ENCODE measurements at regions not wholly inside any gene's neighbourhood (a gene's known extent, or its start where the extent isn't known, plus 50 kb on each side); places are given as distances from the start of the nearest gene placed in this dataset.
"Not testable (repeated sequence)": the region's sequence is repeated elsewhere in the genome, so short reads cannot be mapped to it uniquely, and the experiment has no call there.

DNA sequence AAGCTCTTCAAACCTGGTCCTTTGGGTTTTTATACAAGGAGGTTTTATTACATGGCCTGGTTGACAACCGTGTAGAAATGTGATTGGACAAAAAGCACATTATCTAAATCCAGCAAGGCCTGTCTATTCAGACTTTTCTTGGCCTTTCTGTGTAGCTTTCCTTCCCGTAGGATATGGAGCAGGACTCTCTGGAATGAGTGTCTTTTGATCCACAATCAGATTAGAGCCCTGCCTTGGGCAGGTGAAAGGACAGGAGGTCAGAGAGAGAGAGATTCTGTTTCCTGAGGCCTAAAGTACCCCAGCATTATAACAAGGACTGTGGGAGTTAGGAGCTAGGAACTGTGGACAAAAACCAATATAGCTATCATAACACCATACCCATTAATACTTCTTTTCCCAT is 375.5 kb upstream of the RGS6 start:
- TF ChIP-seq, protein P1, sequence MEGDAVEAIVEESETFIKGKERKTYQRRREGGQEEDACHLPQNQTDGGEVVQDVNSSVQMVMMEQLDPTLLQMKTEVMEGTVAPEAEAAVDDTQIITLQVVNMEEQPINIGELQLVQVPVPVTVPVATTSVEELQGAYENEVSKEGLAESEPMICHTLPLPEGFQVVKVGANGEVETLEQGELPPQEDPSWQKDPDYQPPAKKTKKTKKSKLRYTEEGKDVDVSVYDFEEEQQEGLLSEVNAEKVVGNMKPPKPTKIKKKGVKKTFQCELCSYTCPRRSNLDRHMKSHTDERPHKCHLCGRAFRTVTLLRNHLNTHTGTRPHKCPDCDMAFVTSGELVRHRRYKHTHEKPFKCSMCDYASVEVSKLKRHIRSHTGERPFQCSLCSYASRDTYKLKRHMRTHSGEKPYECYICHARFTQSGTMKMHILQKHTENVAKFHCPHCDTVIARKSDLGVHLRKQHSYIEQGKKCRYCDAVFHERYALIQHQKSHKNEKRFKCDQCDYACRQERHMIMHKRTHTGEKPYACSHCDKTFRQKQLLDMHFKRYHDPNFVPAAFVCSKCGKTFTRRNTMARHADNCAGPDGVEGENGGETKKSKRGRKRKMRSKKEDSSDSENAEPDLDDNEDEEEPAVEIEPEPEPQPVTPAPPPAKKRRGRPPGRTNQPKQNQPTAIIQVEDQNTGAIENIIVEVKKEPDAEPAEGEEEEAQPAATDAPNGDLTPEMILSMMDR (IDR thresholded peaks at IDR 0.05) = no peak
- no peak for DNase-seq
- Mint-ChIP-seq H3K4me3 (no peak overlapping the region), H3K27me3 (ENCODE audit: insufficient read depth) (no peaks in the 10 kb centered on the region), H3K4me1 (ENCODE audit: low read depth) (peaks cover 51% of the 10 kb centered on the region), H3K9me3 (no peaks in the 10 kb centered on the region), H3K36me3 (ENCODE audit: low read depth) (peaks cover 20% of the 10 kb centered on the region), H3K27ac (no peak overlapping the region)

DNA sequence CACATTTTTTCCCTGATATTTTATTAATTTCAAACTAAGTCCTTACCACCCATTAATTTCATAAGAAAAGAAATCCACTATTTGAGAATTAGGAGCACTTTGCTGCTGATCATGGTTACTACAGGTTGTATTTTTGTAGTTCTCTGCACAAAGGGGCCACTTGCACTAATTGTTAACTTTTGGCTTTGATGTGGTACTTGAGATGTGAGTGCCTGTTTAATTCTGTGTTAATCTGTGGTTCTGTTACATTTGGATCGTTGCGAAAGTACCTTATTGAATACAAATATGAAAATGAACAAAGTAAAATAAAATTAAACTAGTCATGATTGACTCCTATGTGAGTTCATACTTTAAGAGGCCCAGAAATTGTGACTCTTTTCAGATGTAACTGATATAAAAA is 374.9 kb upstream of the RGS6 start:
- no peaks in the 10 kb centered on the region for H3K9me3 Mint-ChIP-seq
- H3K4me3 Mint-ChIP-seq = no peak overlapping the region
- H3K27me3 Mint-ChIP-seq (ENCODE audit: insufficient read depth) = no peaks in the 10 kb centered on the region

DNA sequence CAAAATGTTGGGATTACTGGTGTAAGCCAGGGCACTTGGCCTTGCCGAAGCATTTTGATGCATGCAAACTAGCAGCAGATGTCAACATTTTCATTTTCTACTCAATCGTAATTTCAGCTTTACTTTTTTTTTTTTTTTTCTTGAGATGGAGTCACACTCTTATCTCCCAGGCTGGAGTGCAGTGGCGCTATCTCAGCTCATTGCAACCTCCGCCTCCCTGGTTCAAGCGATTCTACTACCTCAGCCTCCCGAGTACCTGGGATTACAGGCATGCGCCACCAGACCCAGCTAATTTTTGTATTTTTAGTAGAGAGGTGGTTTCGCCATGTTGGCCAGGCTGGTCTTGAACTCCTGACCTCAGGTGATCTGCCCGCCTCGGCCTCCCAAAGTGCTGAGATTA is 373.3 kb upstream of the RGS6 start:
- not testable (repeated sequence) for H3K4me3 Mint-ChIP-seq; H3K9me3 Mint-ChIP-seq; DNase-seq; H3K27me3 Mint-ChIP-seq (ENCODE audit: insufficient read depth)
- Mint-ChIP-seq H3K36me3 (ENCODE audit: low read depth) (peaks cover 20% of the 10 kb centered on the region), H3K27ac (peak overlapping the region; percentile 43; the same call in 1 of the 2 replicates), H3K4me1 (ENCODE audit: low read depth) (peaks cover 46% of the 10 kb centered on the region)

More for the DNA sequence above, 374.9 kb upstream of the RGS6 start:
- TF ChIP-seq, protein P1 (IDR thresholded peaks at IDR 0.05) = no peak
- Mint-ChIP-seq H3K4me1 (ENCODE audit: low read depth) (peaks cover 48% of the 10 kb centered on the region), H3K27ac (no peak overlapping the region), H3K36me3 (ENCODE audit: low read depth) (peaks cover 20% of the 10 kb centered on the region)
- no peak for DNase-seq

DNA sequence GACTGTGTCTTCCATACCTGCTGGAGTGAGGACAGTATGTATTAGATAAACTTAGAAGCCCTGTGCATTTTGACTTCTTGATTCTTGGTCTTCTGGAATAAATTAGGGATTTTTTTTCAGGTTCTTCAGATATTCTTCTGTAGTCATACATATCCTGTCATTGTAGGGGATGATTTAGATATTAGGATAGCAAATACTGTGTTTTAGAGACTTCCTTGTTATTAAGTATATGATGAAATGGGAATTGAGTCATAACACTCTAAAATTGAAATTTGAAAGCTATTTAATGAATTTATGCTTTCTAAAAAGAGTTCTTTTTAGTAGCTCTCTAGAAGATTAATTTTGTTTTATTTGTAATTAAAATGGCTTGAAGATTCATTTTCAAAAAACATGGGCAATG is 371.5 kb upstream of the RGS6 start:
- Mint-ChIP-seq H3K4me1 (ENCODE audit: low read depth) (peaks cover 36% of the 10 kb centered on the region), H3K27me3 (ENCODE audit: insufficient read depth) (no peaks in the 10 kb centered on the region; the same call in 1 of the 2 replicates), H3K4me3 (no peak overlapping the region), H3K36me3 (ENCODE audit: low read depth) (peaks cover 10% of the 10 kb centered on the region), H3K9me3 (no peaks in the 10 kb centered on the region), H3K27ac (no peak overlapping the region)
- TF ChIP-seq, protein P1 (IDR thresholded peaks at IDR 0.05) = no peak
- DNase-seq = no peak

DNA sequence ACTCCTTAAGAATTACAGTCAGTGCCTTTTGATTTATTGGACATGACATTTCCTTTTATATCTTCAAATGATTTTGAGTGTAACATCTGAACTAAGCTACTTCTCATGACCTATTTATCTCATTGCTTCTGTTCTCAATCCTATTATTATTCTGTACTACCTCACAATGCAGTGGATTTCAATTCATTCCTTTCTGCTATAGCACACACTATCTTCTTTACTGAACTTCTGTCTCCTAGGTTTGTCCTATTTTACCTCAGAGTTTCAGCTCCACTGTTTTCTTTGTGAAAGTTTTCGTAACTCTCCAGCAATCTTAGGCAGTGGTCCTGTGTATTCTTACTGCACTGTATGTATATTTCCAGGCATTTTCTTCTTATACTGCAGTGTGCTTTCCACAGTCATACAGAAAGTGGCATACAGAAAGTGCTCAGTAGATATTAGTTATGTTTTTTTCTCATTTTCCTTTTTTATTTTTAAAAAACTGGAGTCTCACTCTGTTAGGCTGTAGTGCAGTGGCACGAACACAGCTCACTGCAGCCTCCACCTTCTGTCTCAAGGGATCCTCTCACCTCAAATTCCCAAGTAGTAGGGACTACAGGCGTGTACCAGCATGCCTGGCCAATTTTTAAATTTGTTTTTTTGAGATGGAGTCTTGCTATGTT is 368.6 kb upstream of the RGS6 start:
- Mint-ChIP-seq H3K27ac (no peak overlapping the region; the same call in 1 of the 2 replicates), H3K27me3 (ENCODE audit: insufficient read depth) (no peaks in the 10 kb centered on the region; the same call in 1 of the 2 replicates), H3K4me1 (ENCODE audit: low read depth) (peaks cover 20% of the 10 kb centered on the region), H3K9me3 (no peaks in the 10 kb centered on the region), H3K36me3 (ENCODE audit: low read depth) (peaks cover 6% of the 10 kb centered on the region; the same call in 1 of the 2 replicates), H3K4me3 (no peak overlapping the region)
- TF ChIP-seq, protein P1 (IDR thresholded peaks at IDR 0.05) = no peak
- no peak for DNase-seq

DNA sequence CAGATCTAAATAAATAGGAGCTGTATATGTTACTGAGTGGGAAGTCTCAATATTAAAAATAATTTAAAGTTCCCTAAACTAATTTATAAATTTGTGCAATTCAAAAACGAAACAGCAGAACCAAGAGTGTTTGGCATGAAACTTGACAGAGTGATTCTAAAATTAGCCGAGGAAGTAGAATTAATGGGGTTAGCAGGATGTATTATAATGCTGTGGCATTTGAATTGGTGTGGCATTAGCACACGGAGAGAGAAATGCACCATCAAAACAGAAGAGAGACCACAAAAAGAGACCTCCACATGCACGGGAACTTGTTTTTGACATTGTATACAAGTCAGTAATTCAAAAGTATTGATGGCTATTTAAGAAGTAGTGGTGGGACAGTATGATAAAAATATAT is 366.0 kb upstream of the RGS6 start:
- no peak overlapping the region for H3K4me3 Mint-ChIP-seq
- H3K27ac Mint-ChIP-seq = no peak overlapping the region
- H3K36me3 Mint-ChIP-seq (ENCODE audit: low read depth) = peaks cover 16% of the 10 kb centered on the region; the same call in 1 of the 2 replicates
- peaks cover 10% of the 10 kb centered on the region for H3K4me1 Mint-ChIP-seq (ENCODE audit: low read depth)
- TF ChIP-seq, protein P1 (IDR thresholded peaks at IDR 0.05) = no peak
- H3K27me3 Mint-ChIP-seq (ENCODE audit: insufficient read depth) = peaks cover 4% of the 10 kb centered on the region
- H3K9me3 Mint-ChIP-seq = no peaks in the 10 kb centered on the region
- no peak for DNase-seq

DNA sequence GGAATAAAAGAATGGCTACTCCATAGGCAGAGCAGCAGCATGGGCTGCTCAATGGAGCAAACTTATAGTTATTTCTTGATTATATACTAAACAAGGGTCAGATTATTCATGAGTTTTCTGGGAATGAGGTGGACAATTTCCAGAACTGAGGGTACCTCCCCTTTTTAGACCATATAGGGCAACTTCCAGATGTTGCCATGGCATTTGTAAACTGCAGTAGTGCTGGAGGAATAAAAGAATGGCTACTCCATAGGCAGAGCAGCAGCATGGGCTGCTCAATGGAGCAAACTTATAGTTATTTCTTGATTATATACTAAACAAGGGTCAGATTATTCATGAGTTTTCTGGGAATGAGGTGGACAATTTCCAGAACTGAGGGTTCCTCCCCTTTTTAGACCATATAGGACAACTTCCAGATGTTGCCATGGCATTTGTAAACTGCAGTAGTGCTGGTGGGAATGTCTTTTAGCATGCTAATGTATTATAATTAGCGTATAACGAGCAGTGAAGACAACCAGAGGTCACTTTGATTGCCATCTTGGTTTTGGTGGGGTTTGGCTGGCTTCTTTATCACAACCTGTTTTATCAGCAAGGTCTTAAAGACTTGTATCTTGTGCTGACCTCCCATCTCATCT is 364.6 kb upstream of the RGS6 start:
- H3K4me3 Mint-ChIP-seq; H3K27ac Mint-ChIP-seq; H3K27me3 Mint-ChIP-seq (ENCODE audit: insufficient read depth); DNase-seq; H3K9me3 Mint-ChIP-seq: not testable (repeated sequence)
- Mint-ChIP-seq H3K4me1 (ENCODE audit: low read depth) (peaks cover 16% of the 10 kb centered on the region), H3K36me3 (ENCODE audit: low read depth) (peaks cover 16% of the 10 kb centered on the region; the same call in 1 of the 2 replicates)
